ENCODE measurements at regions not wholly inside any gene's neighbourhood (a gene's known extent, or its start where the extent isn't known, plus 50 kb on each side); places are given as distances from the start of the nearest gene placed in this dataset.
"Not testable (repeated sequence)": the region's sequence is repeated elsewhere in the genome, so short reads cannot be mapped to it uniquely, and the experiment has no call there.

DNA sequence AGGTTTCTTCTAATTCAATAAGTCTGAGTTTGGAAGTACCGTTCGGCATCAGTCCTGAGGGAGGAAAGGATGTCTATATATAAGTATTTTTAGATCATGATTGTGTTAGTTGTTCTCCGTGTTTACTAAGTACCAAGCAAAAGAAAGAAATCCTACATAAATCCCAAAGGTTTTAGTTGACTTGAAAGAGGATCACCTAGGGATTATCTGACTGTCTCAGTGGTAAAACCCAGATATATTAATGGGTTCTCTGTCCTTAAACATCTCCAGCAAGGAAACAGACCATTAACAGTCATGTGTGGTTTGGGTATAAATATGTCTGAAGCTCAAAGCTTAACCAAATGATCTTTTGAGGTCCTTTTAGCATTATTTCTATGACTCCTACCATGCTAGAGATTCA, 207.1 kb upstream of the RASGEF1B start:
- Histone ChIP-seq H3K27ac (no peak overlapping the region), H3K9me3 (no peaks in the 10 kb centered on the region), H3K4me3 (no peak overlapping the region), H3K36me3 (no peaks in the 10 kb centered on the region), H3K27me3 (no peaks in the 10 kb centered on the region), H3K4me1 (peaks cover 0 to 8% (median 3%) of the 10 kb centered on the region in 4 donors)
- in situ Hi-C loops (cut with MboI; ENCODE audit: low pct_ligation_motif_present in 1 of 4, low pct_unique_long_range_greater_than_20kb in 1 of 4, low sequenced_read_pairs in 3 of 4): no loop called here
- WGBS, 2 donors (ENCODE audit: low coverage in 1 of 2): 88% methylated on average over 3 of the region's 3 CpGs
- intact Hi-C loops (cut with DNase I; ENCODE audit: low total_unique reads): no loop called here
- no peak for DNase-seq
- TF ChIP-seq POLR2A (IDR thresholded peaks at IDR 0.05): no peak
- no peak for TF ChIP-seq POLR2AphosphoS5 (IDR thresholded peaks at IDR 0.05)
- TF ChIP-seq, protein P1, sequence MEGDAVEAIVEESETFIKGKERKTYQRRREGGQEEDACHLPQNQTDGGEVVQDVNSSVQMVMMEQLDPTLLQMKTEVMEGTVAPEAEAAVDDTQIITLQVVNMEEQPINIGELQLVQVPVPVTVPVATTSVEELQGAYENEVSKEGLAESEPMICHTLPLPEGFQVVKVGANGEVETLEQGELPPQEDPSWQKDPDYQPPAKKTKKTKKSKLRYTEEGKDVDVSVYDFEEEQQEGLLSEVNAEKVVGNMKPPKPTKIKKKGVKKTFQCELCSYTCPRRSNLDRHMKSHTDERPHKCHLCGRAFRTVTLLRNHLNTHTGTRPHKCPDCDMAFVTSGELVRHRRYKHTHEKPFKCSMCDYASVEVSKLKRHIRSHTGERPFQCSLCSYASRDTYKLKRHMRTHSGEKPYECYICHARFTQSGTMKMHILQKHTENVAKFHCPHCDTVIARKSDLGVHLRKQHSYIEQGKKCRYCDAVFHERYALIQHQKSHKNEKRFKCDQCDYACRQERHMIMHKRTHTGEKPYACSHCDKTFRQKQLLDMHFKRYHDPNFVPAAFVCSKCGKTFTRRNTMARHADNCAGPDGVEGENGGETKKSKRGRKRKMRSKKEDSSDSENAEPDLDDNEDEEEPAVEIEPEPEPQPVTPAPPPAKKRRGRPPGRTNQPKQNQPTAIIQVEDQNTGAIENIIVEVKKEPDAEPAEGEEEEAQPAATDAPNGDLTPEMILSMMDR (IDR thresholded peaks at IDR 0.05): no peak
- no peak for TF ChIP-seq EP300 (IDR thresholded peaks at IDR 0.05; ENCODE audit: low read depth)

DNA sequence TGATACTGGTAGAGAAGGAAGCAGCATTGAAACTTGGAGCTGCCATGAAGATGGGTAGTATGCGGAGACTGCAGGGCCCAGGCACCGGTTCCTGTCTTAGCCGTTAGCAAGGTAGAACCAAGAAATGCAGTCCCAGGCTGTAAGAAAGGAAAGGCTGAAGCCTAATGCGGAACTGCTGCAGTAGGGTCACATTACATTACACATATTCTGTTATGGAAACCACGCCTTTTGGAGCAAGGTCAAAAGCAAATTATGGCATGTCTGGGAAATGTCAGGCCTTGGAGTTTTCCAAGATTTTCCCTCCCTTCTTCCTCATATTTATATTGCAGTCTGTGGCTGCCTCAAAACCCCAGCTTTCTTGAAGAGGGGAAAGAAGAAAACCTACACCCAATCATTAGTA, 204.8 kb upstream of the RASGEF1B start:
- no peak overlapping the region for H3K4me3 ChIP-seq
- DNase-seq: no peak
- no peaks in the 10 kb centered on the region for H3K27me3 ChIP-seq
- TF ChIP-seq POLR2AphosphoS5 (IDR thresholded peaks at IDR 0.05): no peak
- no peak for TF ChIP-seq EP300 (IDR thresholded peaks at IDR 0.05; ENCODE audit: low read depth)
- TF ChIP-seq POLR2A (IDR thresholded peaks at IDR 0.05): no peak
- TF ChIP-seq, protein P1 (IDR thresholded peaks at IDR 0.05): no peak
- H3K36me3 ChIP-seq: no peaks in the 10 kb centered on the region
- no peaks in the 10 kb centered on the region for H3K9me3 ChIP-seq
- H3K4me1 ChIP-seq: peaks cover 0 to 8% (median 3%) of the 10 kb centered on the region in 4 donors
- intact Hi-C loops (cut with DNase I; ENCODE audit: low total_unique reads): no loop called here
- peak overlapping the region in 2 of 4 donors; percentile 8 to 32 for H3K27ac ChIP-seq
- WGBS, 2 donors (ENCODE audit: low coverage in 1 of 2): 60% methylated on average over 2 to 5 of the region's 5 CpGs
- in situ Hi-C loops (cut with MboI; ENCODE audit: low pct_ligation_motif_present in 1 of 4, low pct_unique_long_range_greater_than_20kb in 1 of 4, low sequenced_read_pairs in 3 of 4): no loop called here

DNA sequence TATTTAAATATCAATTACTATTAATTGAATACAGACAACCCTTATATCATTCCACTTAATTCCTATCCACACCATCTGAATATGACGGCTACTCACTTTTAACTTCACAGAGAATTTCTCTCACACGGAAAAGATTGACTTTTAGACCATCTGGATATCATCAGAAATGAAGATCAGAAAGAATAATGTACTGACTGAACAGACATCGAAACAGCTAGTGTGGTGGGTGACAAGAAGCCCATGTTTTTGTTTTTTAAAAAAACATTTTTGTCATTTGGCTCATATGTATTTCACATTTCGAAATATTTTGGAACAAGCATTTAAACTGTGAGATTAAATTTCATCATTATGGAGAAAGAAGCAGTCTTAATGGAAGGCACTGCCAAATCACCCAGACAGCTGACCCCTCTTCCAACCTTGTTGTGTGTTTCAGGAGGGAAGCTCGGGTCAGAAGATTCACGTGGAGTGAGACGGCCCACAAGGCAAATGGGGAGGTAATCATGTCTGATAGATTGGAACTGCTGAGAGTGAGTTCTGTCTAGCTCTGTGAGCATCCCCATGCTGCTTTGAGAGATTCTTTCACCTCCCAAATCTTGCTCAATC, 204.2 kb upstream of the RASGEF1B start:
- no peak for TF ChIP-seq EP300 (IDR thresholded peaks at IDR 0.05; ENCODE audit: low read depth)
- TF ChIP-seq, protein P1 (IDR thresholded peaks at IDR 0.05): no peak
- TF ChIP-seq POLR2A (IDR thresholded peaks at IDR 0.05): no peak
- no peak for TF ChIP-seq POLR2AphosphoS5 (IDR thresholded peaks at IDR 0.05)
- Histone ChIP-seq H3K4me1 (peaks cover 0 to 8% (median 3%) of the 10 kb centered on the region in 4 donors), H3K27ac (peak overlapping the region in 2 of 4 donors; percentile 8 to 32), H3K4me3 (no peak overlapping the region), H3K9me3 (no peaks in the 10 kb centered on the region), H3K36me3 (no peaks in the 10 kb centered on the region), H3K27me3 (no peaks in the 10 kb centered on the region)
- in situ Hi-C loops (cut with MboI; ENCODE audit: low pct_ligation_motif_present in 1 of 4, low pct_unique_long_range_greater_than_20kb in 1 of 4, low sequenced_read_pairs in 3 of 4): no loop called here
- 70 to 77% methylated on average over 7 of the region's 7 CpGs for WGBS, 2 donors (ENCODE audit: low coverage in 1 of 2)
- intact Hi-C loops (cut with DNase I; ENCODE audit: low total_unique reads): no loop called here
- no peak for DNase-seq

DNA sequence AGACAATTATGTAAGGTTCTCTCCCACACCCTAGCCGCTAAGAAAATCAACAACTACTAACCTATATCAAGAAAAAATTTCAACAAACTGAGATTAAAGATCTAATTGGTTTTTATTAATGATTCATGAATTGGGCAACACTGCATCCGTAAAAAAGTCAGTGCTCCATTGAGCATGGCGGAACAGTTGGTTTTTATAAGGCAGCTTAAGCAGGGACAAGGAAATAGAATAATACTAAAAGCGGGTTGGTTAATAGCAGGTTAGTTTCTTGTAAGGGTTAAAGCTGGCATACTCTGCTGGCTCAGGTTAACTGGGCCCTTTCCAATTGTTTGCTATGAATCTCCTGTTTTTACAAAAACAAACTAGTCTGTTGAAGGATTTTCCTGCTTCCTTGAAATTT, 202.3 kb upstream of the RASGEF1B start:
- Histone ChIP-seq H3K27me3 (no peaks in the 10 kb centered on the region), H3K27ac (no peak overlapping the region), H3K36me3 (no peaks in the 10 kb centered on the region), H3K4me3 (no peak overlapping the region), H3K9me3 (no peaks in the 10 kb centered on the region), H3K4me1 (peaks cover 0 to 8% (median 3%) of the 10 kb centered on the region in 4 donors)
- 64 to 86% methylated on average over 3 to 4 of the region's 4 CpGs for WGBS, 2 donors (ENCODE audit: low coverage in 1 of 2)
- in situ Hi-C loops (cut with MboI; ENCODE audit: low pct_ligation_motif_present in 1 of 4, low pct_unique_long_range_greater_than_20kb in 1 of 4, low sequenced_read_pairs in 3 of 4) (no loop called here), intact Hi-C loops (cut with DNase I; ENCODE audit: low total_unique reads) (no loop called here)
- TF ChIP-seq EP300 (IDR thresholded peaks at IDR 0.05; ENCODE audit: low read depth) (no peak), POLR2AphosphoS5 (IDR thresholded peaks at IDR 0.05) (no peak), POLR2A (IDR thresholded peaks at IDR 0.05) (no peak)
- TF ChIP-seq, protein P1 (IDR thresholded peaks at IDR 0.05): no peak
- no peak for DNase-seq

- DNase-seq; H3K4me1 ChIP-seq; H3K27ac ChIP-seq; in situ Hi-C loops (cut with MboI; ENCODE audit: low pct_ligation_motif_present in 1 of 4, low pct_unique_long_range_greater_than_20kb in 1 of 4, low sequenced_read_pairs in 3 of 4); H3K9me3 ChIP-seq; intact Hi-C loops (cut with DNase I; ENCODE audit: low total_unique reads); H3K4me3 ChIP-seq; H3K27me3 ChIP-seq; H3K36me3 ChIP-seq: not testable (repeated sequence)
- WGBS, 2 donors (ENCODE audit: low coverage in 1 of 2): 87 to 100% methylated on average over 3 to 7 of the region's 7 CpGs
Measured at GRCh38 chr4:81668328-81668727, 196.6 kb upstream of the RASGEF1B start.

All from transverse colon (tissue), 4 donors.